OCI-LY1 (cell line): ENCODE measurements at regions not wholly inside any gene's neighbourhood (a gene's known extent, or its start where the extent isn't known, plus 50 kb on each side); places are given as distances from the start of the nearest gene placed in this dataset.

Source experiments
- H2AFZ ChIP-seq: fragments of 200-600 bp; sonication (generic), shearing (Covaris generic); 2 replicates; pipeline ENCODE4 v1.6.0; 2014; ENCODE audit warnings: antibody characterized with exemption, mild to moderate bottlenecking, low read length
- H3F3A ChIP-seq: fragments of 200-600 bp; sonication (generic), shearing (Covaris generic); 2 replicates; pipeline ENCODE4 v1.6.0; 2014; ENCODE audit warnings: mild to moderate bottlenecking, antibody characterized with exemption, low read length, moderate library complexity; ENCODE audit not compliant: insufficient read depth
- H3K27ac ChIP-seq: fragments of 200-600 bp; sonication (generic); 2 replicates; pipeline ENCODE4 v1.5.1; 2014; ENCODE audit warnings: low read length, mixed run types, mild to moderate bottlenecking, low read depth; ENCODE audit not compliant: poor library complexity, severe bottlenecking
- H3K27me3 ChIP-seq: fragments of 200-600 bp; sonication (generic); 2 replicates; pipeline ENCODE4 v1.6.0; 2014; ENCODE audit warnings: antibody characterized with exemption, mild to moderate bottlenecking, low read length, moderate library complexity; ENCODE audit not compliant: insufficient read depth
- H3K36me3 ChIP-seq: fragments of 200-600 bp; sonication (generic); 2 replicates; pipeline ENCODE4 v1.6.1; 2014; ENCODE audit warnings: mild to moderate bottlenecking, antibody characterized with exemption, low read length, moderate library complexity, mixed read lengths; ENCODE audit not compliant: insufficient read depth
- H3K4me1 ChIP-seq: fragments of 200-600 bp; sonication (generic); 2 replicates; pipeline ENCODE4 v1.5.1; 2014; ENCODE audit warnings: mild to moderate bottlenecking, low read length, moderate library complexity; ENCODE audit not compliant: insufficient read depth, severe bottlenecking
- H3K4me2 ChIP-seq: fragments of 200-600 bp; sonication (generic), shearing (Covaris generic); 2 replicates; pipeline ENCODE4 v1.6.1; 2014; ENCODE audit warnings: low read length
- H3K4me3 ChIP-seq: fragments of 200-600 bp; sonication (generic); 2 replicates; pipeline ENCODE4 v1.5.1; 2014; ENCODE audit warnings: low read length, low read depth, mild to moderate bottlenecking, mixed read lengths; ENCODE audit not compliant: poor library complexity, severe bottlenecking
- H3K79me2 ChIP-seq: fragments of 200-600 bp; shearing (Covaris generic); 2 replicates; pipeline ENCODE4 v1.6.1; 2016; ENCODE audit warnings: mixed run types, low read length, mixed read lengths; ENCODE audit not compliant: insufficient read depth
- H3K9ac ChIP-seq: fragments of 200-600 bp; sonication (generic), shearing (Covaris generic); 2 replicates; pipeline ENCODE4 v1.6.1; 2014; ENCODE audit warnings: mild to moderate bottlenecking, low read length, mixed read lengths
- H3K9me2 ChIP-seq: fragments of 200-600 bp; sonication (generic), shearing (Covaris generic); 2 replicates; pipeline ENCODE4 v1.6.1; 2014; ENCODE audit warnings: low read depth, mild to moderate bottlenecking, low read length, mixed read lengths
- H3K9me3 ChIP-seq: fragments of 200-600 bp; shearing (Covaris generic); 2 replicates; pipeline ENCODE4 v1.6.1; 2014; ENCODE audit warnings: low read length, mixed read lengths
- H4K20me1 ChIP-seq: fragments of 200-600 bp; sonication (generic), shearing (Covaris generic); 2 replicates; pipeline ENCODE4 v1.6.0; 2016; ENCODE audit warnings: mild to moderate bottlenecking, low read length; ENCODE audit not compliant: insufficient read depth
- EZH2 ChIP-seq: fragments of 200-600 bp; sonication (generic), shearing (Covaris generic); IDR thresholded peaks from 2 replicates; pipeline ENCODE4 v1.8.0; 2017; ENCODE audit warnings: borderline replicate concordance, mixed run types, mild to moderate bottlenecking, antibody characterized with exemption, low read length, moderate library complexity, mixed read lengths
- TF ChIP-seq, protein P1 (sequence below): fragments of 200-600 bp; sonication (generic), shearing (Covaris generic); IDR thresholded peaks from 2 replicates; pipeline ENCODE4 v1.5.1; 2017; ENCODE audit warnings: mild to moderate bottlenecking, antibody characterized with exemption, low read length, moderate library complexity, mixed read lengths

DNA sequence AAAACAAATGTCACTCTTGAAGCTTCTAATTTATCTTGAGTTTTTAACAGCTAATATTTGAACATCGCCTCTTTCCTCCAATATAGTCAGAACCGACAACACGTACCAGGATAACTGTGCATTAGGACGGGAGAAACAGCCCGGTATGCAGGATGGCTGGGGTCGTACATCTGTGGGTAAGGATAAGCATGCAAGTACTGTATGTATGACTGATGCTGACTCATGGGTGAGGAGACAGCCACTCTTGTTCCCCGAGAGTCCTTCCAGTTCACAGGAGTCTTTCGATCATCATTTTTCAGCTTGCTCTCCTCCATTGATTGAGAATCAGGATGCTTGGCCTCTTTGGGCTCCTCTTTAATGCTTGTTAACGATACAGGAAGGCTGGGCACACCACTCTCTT is 102.3 kb downstream of the ZNF608 start:
- H3K27ac ChIP-seq, result peak overlapping the region; percentile 89
- H3K36me3 ChIP-seq, result peaks cover 89% of the 10 kb centered on the region
- no peak overlapping the region for H2AFZ ChIP-seq

DNA sequence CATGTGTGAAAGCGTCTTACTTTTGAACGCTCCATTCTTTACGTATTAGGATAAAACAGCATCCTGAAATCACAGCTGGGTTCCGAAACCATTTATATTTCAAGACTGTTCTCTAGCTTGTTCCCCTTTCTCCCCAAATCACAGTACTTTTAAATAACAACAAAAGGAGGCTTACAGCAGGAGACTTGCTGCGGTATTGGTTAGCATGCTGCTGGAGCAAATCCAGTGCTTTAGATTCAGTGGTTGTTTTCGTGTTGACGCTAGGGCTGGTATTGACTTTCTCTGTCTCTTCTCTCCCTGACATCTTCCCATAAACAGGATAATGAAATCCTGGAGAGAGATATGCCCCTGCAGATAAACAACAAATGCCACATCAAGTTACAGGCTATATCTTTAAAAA is 103.1 kb downstream of the ZNF608 start:
- Histone ChIP-seq H3K9me2 (no peaks in the 10 kb centered on the region), H3K36me3 (peaks cover 88% of the 10 kb centered on the region), H3K4me1 (peaks cover 64% of the 10 kb centered on the region), H3F3A (no peaks in the 10 kb centered on the region), H3K4me2 (no peak overlapping the region), H3K4me3 (no peak overlapping the region), H2AFZ (no peak overlapping the region), H3K9ac (no peak overlapping the region), H3K9me3 (no peaks in the 10 kb centered on the region), H3K27ac (no peak overlapping the region), H3K79me2 (no peaks in the 10 kb centered on the region), H4K20me1 (no peaks in the 10 kb centered on the region), H3K27me3 (no peaks in the 10 kb centered on the region)
- TF ChIP-seq EZH2, result no peak
- TF ChIP-seq, protein P1, sequence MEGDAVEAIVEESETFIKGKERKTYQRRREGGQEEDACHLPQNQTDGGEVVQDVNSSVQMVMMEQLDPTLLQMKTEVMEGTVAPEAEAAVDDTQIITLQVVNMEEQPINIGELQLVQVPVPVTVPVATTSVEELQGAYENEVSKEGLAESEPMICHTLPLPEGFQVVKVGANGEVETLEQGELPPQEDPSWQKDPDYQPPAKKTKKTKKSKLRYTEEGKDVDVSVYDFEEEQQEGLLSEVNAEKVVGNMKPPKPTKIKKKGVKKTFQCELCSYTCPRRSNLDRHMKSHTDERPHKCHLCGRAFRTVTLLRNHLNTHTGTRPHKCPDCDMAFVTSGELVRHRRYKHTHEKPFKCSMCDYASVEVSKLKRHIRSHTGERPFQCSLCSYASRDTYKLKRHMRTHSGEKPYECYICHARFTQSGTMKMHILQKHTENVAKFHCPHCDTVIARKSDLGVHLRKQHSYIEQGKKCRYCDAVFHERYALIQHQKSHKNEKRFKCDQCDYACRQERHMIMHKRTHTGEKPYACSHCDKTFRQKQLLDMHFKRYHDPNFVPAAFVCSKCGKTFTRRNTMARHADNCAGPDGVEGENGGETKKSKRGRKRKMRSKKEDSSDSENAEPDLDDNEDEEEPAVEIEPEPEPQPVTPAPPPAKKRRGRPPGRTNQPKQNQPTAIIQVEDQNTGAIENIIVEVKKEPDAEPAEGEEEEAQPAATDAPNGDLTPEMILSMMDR, result no peak

More for the DNA sequence above, 102.3 kb downstream of the ZNF608 start:
- no peaks in the 10 kb centered on the region for H3K27me3 ChIP-seq
- H3K4me1 ChIP-seq, result peaks cover 72% of the 10 kb centered on the region
- no peaks in the 10 kb centered on the region for H4K20me1 ChIP-seq
- H3F3A ChIP-seq, result no peaks in the 10 kb centered on the region
- H3K4me3 ChIP-seq, result no peak overlapping the region
- no peak overlapping the region for H3K4me2 ChIP-seq
- no peaks in the 10 kb centered on the region for H3K9me2 ChIP-seq
- no peaks in the 10 kb centered on the region for H3K79me2 ChIP-seq
- TF ChIP-seq, protein P1, result no peak
- TF ChIP-seq EZH2, result no peak
- H3K9me3 ChIP-seq, result no peaks in the 10 kb centered on the region
- no peak overlapping the region for H3K9ac ChIP-seq

GRCh38 chr5:124642151-124642550 is 104.3 kb downstream of the ZNF608 start:
- no peak overlapping the region for H3K4me3 ChIP-seq
- H4K20me1 ChIP-seq, result no peaks in the 10 kb centered on the region
- H3K4me2 ChIP-seq, result no peak overlapping the region
- TF ChIP-seq, protein P1, result no peak
- TF ChIP-seq EZH2, result no peak
- no peaks in the 10 kb centered on the region for H3F3A ChIP-seq
- peaks cover 53% of the 10 kb centered on the region for H3K4me1 ChIP-seq
- no peaks in the 10 kb centered on the region for H3K9me3 ChIP-seq
- H3K27ac ChIP-seq, result peak overlapping the region; percentile 44
- H3K27me3 ChIP-seq, result no peaks in the 10 kb centered on the region
- no peak overlapping the region for H3K9ac ChIP-seq
- H3K36me3 ChIP-seq, result peaks cover 87% of the 10 kb centered on the region
- H2AFZ ChIP-seq, result no peak overlapping the region
- no peaks in the 10 kb centered on the region for H3K9me2 ChIP-seq
- no peaks in the 10 kb centered on the region for H3K79me2 ChIP-seq
